GM23248 (cell line): ENCODE measurements at regions not wholly inside any gene's neighbourhood (a gene's known extent, or its start where the extent isn't known, plus 50 kb on each side); places are given as distances from the start of the nearest gene placed in this dataset.
A peak's percentile ranks its signal among the peaks of the same experiment; 100 is the strongest.
"Not testable (repeated sequence)": the region's sequence is repeated elsewhere in the genome, so short reads cannot be mapped to it uniquely, and the experiment has no call there.

ENCODE experiments used
- DNase-seq: peaks from one replicate; pipeline ENCODE4 v3.0.0-alpha.2; 2015
- H2AFZ ChIP-seq: fragments of 200-600 bp; sonication (generic); 2 replicates; pipeline ENCODE4 v1.6.1; 2016; ENCODE audit warnings: antibody characterized with exemption
- H3F3A ChIP-seq: fragments of 200-600 bp; sonication (generic); 2 replicates; pipeline ENCODE4 v1.6.1; 2016; ENCODE audit warnings: mild to moderate bottlenecking, antibody characterized with exemption, mixed run types; ENCODE audit not compliant: insufficient read depth
- H3K27ac ChIP-seq: fragments of 200-600 bp; sonication (generic); 2 replicates; pipeline ENCODE4 v1.5.1; 2016; ENCODE audit warnings: mild to moderate bottlenecking
- H3K27me3 ChIP-seq: fragments of 200-600 bp; sonication (generic); replicated peaks from 2 replicates; pipeline ENCODE4 v1.6.1; 2016; ENCODE audit warnings: mild to moderate bottlenecking; ENCODE audit not compliant: insufficient read depth
- H3K36me3 ChIP-seq: fragments of 200-600 bp; sonication (generic); 2 replicates; pipeline ENCODE4 v1.6.1; 2016; ENCODE audit warnings: low read depth, mild to moderate bottlenecking
- H3K4me1 ChIP-seq: fragments of 200-600 bp; sonication (generic); 2 replicates; pipeline ENCODE4 v1.6.1; 2016; ENCODE audit warnings: mild to moderate bottlenecking; ENCODE audit not compliant: insufficient read depth
- H3K4me2 ChIP-seq: fragments of 200-600 bp; sonication (generic); one replicate; pipeline ENCODE4 v1.6.1; 2016; ENCODE audit warnings: mild to moderate bottlenecking; ENCODE audit not compliant: unreplicated experiment
- H3K4me3 ChIP-seq: fragments of 200-600 bp; sonication (generic); 2 replicates; pipeline ENCODE4 v1.5.1; 2016; ENCODE audit warnings: mild to moderate bottlenecking
- H3K79me2 ChIP-seq: fragments of 200-600 bp; sonication (generic); 2 replicates; pipeline ENCODE4 v1.6.1; 2016; ENCODE audit warnings: mild to moderate bottlenecking; ENCODE audit not compliant: insufficient read depth
- H3K9ac ChIP-seq: fragments of 200-600 bp; sonication (generic); 2 replicates; pipeline ENCODE4 v1.6.1; 2016; ENCODE audit warnings: mild to moderate bottlenecking
- H3K9me2 ChIP-seq: fragments of 200-600 bp; sonication (generic); 2 replicates; pipeline ENCODE4 v1.6.1; 2016; ENCODE audit warnings: mixed run types, mild to moderate bottlenecking, moderate library complexity; ENCODE audit not compliant: insufficient read depth
- H3K9me3 ChIP-seq: fragments of 200-600 bp; sonication (generic); one replicate; pipeline ENCODE4 v1.6.1; 2017; ENCODE audit warnings: low read depth
- H4K20me1 ChIP-seq: fragments of 200-600 bp; sonication (generic); 2 replicates; pipeline ENCODE4 v1.6.0; 2016; ENCODE audit not compliant: insufficient read depth
- EZH2 ChIP-seq: fragments of 200-600 bp; sonication (generic); IDR thresholded peaks from 2 replicates; pipeline ENCODE4 v1.6.1; 2018; ENCODE audit warnings: antibody characterized with exemption, mild to moderate bottlenecking; ENCODE audit not compliant: insufficient read depth, poor library complexity, severe bottlenecking
- EZH2phosphoT487 ChIP-seq: fragments of 200-600 bp; sonication (generic); IDR thresholded peaks from 2 replicates; pipeline ENCODE4 v1.6.1; 2018; ENCODE audit warnings: antibody characterized with exemption, moderate library complexity, mild to moderate bottlenecking, low read depth; ENCODE audit not compliant: insufficient read depth
- WGBS, 2 experiments: methylation state at CpG; one replicate each; pipeline ENCODE4 v1.1.6; 2015 to 2017; ENCODE audit warnings: low lambda C conversion rate in 2 of 2, low coverage in 1 of 2; ENCODE audit errors: missing lambda C conversion rate in 2 of 2; 5-methylcytosine and 5-hydroxymethylcytosine counted together
- in situ Hi-C: fragments of 300-500 bp; cut with MboI; formaldehyde crosslinking; loops from 2 replicates; pipeline ENCODE4 v1.15.0; 2020

DNA sequence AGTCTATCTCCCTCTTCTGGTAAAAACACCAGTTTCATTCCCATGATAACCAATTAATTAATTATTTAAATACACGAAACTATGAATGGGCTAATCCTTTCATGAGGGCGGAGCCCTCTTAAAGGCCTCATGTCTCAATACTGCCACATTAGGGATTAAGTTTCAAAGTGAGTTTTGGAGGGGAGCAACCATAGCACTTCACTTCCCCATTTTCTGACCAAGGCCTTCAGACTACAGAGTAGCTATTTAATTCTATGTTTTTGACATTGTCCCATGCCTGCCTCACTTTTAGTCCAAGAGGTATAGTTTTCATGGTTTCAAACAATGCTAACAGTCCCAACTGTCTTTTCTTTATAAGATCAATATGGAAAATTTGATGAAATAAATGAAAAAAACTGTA is 618.6 kb downstream of the ZWINT start:
- no peaks in the 10 kb centered on the region for H3K36me3 ChIP-seq
- no peaks in the 10 kb centered on the region for H3K9me3 ChIP-seq
- WGBS, 2 experiments: 23 to 24% methylated on average over 2 of the region's 2 CpGs
- in situ Hi-C loops: no loop called here
- no peak for TF ChIP-seq EZH2phosphoT487
- no peak for TF ChIP-seq EZH2
- no peak overlapping the region for H3K4me2 ChIP-seq
- H4K20me1 ChIP-seq: no peaks in the 10 kb centered on the region
- H3K27me3 ChIP-seq: no peaks in the 10 kb centered on the region
- H3K4me3 ChIP-seq: no peak overlapping the region
- H2AFZ ChIP-seq: no peak overlapping the region
- H3K4me1 ChIP-seq: no peaks in the 10 kb centered on the region
- no peaks in the 10 kb centered on the region for H3K9me2 ChIP-seq
- H3K27ac ChIP-seq: no peak overlapping the region
- no peaks in the 10 kb centered on the region for H3F3A ChIP-seq
- no peak for DNase-seq
- H3K79me2 ChIP-seq: no peaks in the 10 kb centered on the region
- no peak overlapping the region for H3K9ac ChIP-seq

- peak; percentile 30 for DNase-seq
- H3K9me3 ChIP-seq, H3K36me3 ChIP-seq, H3K4me3 ChIP-seq, H3K4me2 ChIP-seq, H3F3A ChIP-seq, in situ Hi-C loops, H3K4me1 ChIP-seq, H3K9ac ChIP-seq, H3K27me3 ChIP-seq, H3K79me2 ChIP-seq, H3K27ac ChIP-seq, H3K9me2 ChIP-seq, H4K20me1 ChIP-seq, H2AFZ ChIP-seq: not testable (repeated sequence)
- 0 to 3% methylated on average over 2 of the region's 2 CpGs for WGBS, 2 experiments
Measured at GRCh38 chr10:55740767-55741166, 620.3 kb downstream of the ZWINT start.

- Histone ChIP-seq H3K4me2 (no peak overlapping the region), H3K27ac (no peak overlapping the region), H3K79me2 (no peaks in the 10 kb centered on the region), H2AFZ (no peak overlapping the region), H3F3A (no peaks in the 10 kb centered on the region), H3K27me3 (no peaks in the 10 kb centered on the region), H3K36me3 (no peaks in the 10 kb centered on the region), H3K4me3 (no peak overlapping the region), H3K9ac (no peak overlapping the region), H3K9me3 (no peaks in the 10 kb centered on the region), H3K4me1 (no peaks in the 10 kb centered on the region), H3K9me2 (no peaks in the 10 kb centered on the region), H4K20me1 (no peaks in the 10 kb centered on the region)
- no peak for DNase-seq
- 51 to 58% methylated on average over 2 of the region's 2 CpGs for WGBS, 2 experiments
- no peak for TF ChIP-seq EZH2
- in situ Hi-C loops: no loop called here
Measured at GRCh38 chr10:55740110-55740509, 620.9 kb downstream of the ZWINT start.

DNA sequence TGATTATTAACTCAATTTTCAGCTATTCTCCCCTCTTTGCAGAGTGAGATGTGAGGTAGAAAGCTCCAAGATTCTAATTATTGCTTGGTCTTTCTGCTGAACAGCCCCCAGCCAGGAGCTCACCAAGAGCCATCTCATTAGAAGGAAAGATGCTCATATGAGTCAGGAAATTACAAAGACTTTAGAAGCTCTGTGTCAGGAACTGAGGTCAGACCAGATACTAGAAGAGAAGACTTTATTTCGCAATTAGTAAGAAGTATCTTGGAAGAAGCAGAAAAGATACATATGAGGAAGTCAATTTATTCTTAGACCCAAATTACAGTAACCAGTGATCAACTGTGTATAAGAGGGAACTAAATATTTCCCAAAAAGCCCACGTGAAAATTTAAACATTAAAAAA is 626.9 kb downstream of the ZWINT start:
- no peak for DNase-seq
- Histone ChIP-seq H3K9ac (no peak overlapping the region), H3K9me3 (no peaks in the 10 kb centered on the region), H3K27me3 (no peaks in the 10 kb centered on the region), H3K4me1 (no peaks in the 10 kb centered on the region), H3K79me2 (no peaks in the 10 kb centered on the region), H3K27ac (no peak overlapping the region), H3K4me2 (no peak overlapping the region), H3F3A (no peaks in the 10 kb centered on the region), H3K36me3 (no peaks in the 10 kb centered on the region), H2AFZ (no peak overlapping the region), H4K20me1 (no peaks in the 10 kb centered on the region), H3K4me3 (no peak overlapping the region), H3K9me2 (no peaks in the 10 kb centered on the region)
- WGBS, 2 experiments: 18 to 22% methylated on average over 2 of the region's 2 CpGs
- TF ChIP-seq EZH2 (no peak), EZH2phosphoT487 (no peak)
- in situ Hi-C loops: no loop called here

DNA sequence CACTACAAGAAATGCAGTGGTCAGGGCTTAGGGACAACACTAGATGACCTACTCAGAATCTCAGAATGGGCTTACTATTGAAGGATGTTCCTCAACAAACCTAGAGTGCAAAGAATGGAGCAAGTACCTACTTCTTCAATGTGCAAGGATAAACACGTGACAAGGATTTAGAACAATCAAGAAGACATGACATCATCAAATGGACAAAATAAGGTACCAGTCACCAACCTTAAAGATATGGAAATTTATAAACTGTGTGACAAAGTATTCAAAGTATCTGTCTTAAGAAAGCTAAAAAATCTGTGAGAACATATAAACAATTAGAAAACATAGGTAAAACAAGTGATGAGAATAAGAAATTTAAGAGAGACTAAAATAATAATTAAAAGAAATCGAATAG is 656.1 kb downstream of the ZWINT start:
- Histone ChIP-seq H3K9me2 (no peaks in the 10 kb centered on the region), H3K4me3 (no peak overlapping the region), H2AFZ (no peak overlapping the region), H3K9ac (no peak overlapping the region), H3K9me3 (no peaks in the 10 kb centered on the region), H3F3A (no peaks in the 10 kb centered on the region), H3K36me3 (no peaks in the 10 kb centered on the region), H3K4me2 (no peak overlapping the region), H3K27me3 (no peaks in the 10 kb centered on the region), H3K4me1 (no peaks in the 10 kb centered on the region), H4K20me1 (no peaks in the 10 kb centered on the region), H3K27ac (no peak overlapping the region), H3K79me2 (no peaks in the 10 kb centered on the region)
- TF ChIP-seq EZH2phosphoT487 (no peak), EZH2 (no peak)
- in situ Hi-C loops: no loop called here
- DNase-seq: no peak
- 25 to 32% methylated on average over 2 of the region's 2 CpGs for WGBS, 2 experiments
